NOMO-1 (cell line): ENCODE measurements at regions not wholly inside any gene's neighbourhood (a gene's known extent, or its start where the extent isn't known, plus 50 kb on each side); places are given as distances from the start of the nearest gene placed in this dataset.

Experiments
- DNase-seq, 2 experiments: peaks; one replicate each; lab custom pipeline; 2025; ENCODE audit not compliant: unreplicated experiment in 2 of 2; lab: John Stamatoyannopoulos, UW

GRCh38 chr1:218852527-218852926 lies 321.2 kb upstream of the LYPLAL1 start:
- no peak for DNase-seq

DNA sequence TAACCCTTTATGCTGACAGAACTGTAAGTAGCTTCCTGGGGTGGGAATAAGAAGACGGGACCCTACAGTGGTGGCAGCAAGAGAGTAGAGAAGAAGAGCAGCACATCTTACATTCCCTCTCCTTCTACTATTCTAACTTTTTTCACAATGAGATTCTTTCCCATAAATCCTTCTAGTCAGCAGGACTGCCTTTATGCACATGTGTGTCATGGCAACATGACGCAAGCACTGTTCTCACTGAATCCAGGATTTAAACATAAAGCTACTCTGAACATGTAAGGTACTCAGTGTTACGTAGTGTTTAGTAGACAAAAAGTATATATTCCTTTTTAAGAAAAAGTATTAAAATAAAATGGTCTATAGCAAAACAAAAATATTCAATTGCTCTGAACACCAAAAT lies 309.7 kb upstream of the LYPLAL1 start:
- DNase-seq = no peak

DNA sequence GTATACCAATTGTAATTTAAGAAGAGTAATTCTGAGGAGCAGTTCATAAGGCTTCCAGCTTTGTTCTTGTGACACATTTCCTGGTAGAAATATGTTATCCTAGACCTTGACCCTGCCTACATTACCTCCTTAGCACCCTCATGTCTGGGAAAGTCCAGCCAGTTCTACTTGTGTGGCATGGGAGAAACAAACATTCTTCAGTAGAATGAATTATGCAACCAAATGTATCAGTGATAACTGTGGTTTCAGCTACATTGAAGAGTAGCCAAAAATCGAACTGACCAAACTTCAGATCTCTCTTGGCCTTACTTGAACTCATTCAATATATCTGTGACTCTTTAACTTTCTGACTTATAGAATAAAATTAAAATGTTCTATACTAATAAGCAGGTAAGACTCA lies 308.1 kb upstream of the LYPLAL1 start:
- DNase-seq = no peak

GRCh38 chr1:218866507-218866906 lies 307.2 kb upstream of the LYPLAL1 start:
- no peak for DNase-seq

- DNase-seq = no peak
Observed at GRCh38 chr1:218867066-218867465, 306.6 kb upstream of the LYPLAL1 start.

GRCh38 chr1:218867941-218868626 lies 305.6 kb upstream of the LYPLAL1 start:
- no peak for DNase-seq

DNA sequence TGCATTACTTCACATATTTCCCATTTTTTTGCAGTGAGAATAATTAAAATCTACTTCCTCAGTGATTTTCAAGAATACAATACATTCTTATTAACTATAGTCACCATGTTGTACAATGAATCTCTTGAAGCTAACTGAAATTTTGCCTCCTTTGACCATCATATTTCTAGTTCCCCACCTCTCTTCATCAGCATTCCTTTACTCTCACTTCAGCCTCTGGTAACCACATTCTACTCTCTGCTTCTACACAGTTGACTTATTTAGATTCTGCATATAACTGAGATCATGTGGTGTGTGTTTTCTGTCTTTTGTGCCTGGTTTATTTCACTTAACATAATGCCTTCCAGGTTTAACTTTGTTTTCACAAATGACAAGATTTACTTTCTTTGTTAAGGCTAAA lies 304.4 kb upstream of the LYPLAL1 start:
- no peak for DNase-seq

DNA sequence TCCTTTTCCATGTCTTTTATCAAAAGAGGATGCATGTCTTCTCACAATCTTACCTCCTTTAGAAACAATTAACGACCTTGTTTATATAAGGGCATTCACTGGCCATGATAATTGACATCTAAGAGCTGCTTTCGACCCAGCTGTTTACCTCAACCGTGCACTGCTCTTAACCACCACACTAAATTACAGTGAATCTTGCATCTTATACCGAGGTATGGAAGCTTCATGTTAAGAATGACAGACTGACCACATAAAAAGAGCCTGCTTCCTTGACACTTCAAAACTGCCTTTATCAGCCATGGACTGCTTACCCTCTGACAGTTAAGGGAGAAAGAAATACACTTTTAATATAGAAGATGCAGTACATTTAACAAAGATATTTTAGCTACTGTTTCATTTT lies 301.7 kb upstream of the LYPLAL1 start:
- DNase-seq = no peak

DNA sequence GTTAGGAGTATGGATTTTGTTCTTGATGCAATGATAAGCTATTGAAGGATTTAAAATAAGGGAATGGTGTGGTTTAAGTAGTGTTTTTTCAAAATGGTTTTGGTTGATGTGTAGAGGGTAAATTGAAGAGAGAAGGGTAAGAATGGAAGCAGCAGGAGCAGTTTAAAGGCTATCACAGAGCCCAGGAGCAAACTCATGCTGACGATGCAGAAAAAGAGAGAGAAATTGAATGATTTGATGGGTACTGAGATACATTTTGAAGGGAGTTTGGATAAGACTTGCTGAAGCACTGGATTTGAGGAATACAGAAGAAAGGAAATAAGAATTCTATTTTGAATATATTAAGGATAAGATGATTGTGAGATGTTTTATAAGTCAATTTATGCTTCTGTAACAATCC lies 300.8 kb upstream of the LYPLAL1 start:
- DNase-seq = no peak

DNA sequence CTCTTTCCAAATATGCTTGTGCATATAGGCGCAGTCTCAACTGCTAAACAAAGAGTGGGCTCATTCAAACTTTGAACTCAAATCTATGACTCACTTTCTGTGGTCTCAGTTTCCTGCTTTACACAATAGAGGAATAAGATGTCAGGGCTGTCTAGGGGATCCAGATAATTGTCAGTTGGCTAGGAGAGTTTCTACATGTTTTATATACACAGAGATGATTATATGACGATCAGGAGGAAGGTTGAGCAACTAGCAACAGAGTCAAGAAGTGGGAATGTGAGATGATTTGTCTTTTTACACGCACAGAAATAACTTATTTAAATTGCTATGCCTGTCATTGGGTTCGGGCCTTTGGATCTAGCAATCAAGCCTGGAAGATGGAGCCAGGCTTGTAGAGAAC lies 299.4 kb upstream of the LYPLAL1 start:
- DNase-seq = peak; percentile 87 to 99

- no peak for DNase-seq
Observed at GRCh38 chr1:218874801-218875400, 298.8 kb upstream of the LYPLAL1 start.

- DNase-seq = peak in 1 of 2 experiments; percentile 3
Observed at GRCh38 chr1:218878369-218878768, 295.3 kb upstream of the LYPLAL1 start.

GRCh38 chr1:218880484-218881060 lies 293.1 kb upstream of the LYPLAL1 start:
- DNase-seq = no peak

- DNase-seq = no peak
Observed at GRCh38 chr1:218882454-218882853, 291.2 kb upstream of the LYPLAL1 start.

- no peak for DNase-seq
Observed at GRCh38 chr1:218886101-218886871, 287.4 kb upstream of the LYPLAL1 start.

GRCh38 chr1:218887141-218887925 lies 286.3 kb upstream of the LYPLAL1 start:
- DNase-seq = no peak

DNA sequence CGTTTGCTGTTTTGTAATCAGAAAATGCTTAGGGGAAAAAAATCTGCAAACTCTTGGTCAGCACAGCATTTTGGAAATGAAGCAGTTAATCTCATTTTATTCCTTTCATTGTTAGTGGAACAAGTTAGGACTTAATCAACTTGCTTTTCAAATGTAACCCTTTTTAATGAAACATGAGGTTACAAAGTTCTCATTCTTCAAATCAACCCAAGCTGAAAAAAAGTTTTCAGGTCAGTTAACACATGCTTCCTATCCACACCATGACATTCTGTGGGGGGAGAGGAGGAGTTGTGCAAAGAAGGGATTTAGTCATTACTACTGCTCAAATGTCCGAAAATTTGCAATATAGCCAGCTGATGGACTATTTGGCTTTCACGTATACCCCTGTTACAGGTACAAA lies 283.2 kb upstream of the LYPLAL1 start:
- no peak for DNase-seq

DNA sequence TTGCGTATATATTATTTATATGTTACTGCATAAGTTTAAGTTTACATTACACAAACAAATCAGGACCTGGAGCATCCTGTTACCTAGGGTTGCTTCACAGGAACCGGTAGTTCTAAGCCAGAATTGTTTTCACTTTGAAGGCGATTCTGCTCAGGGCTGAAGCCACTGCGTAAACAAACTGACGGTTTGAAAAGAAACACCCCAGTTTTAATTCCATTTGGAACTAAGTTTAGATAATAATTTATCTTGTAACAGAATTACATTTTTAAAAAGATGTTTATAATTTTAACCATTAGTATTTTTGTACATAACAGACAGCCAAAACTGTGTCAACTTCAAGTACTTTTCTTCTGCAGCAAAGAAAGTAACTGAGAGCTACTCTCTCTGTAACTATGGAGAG lies 282.1 kb upstream of the LYPLAL1 start:
- no peak for DNase-seq

- DNase-seq = no peak
Observed at GRCh38 chr1:218895064-218895587, 278.6 kb upstream of the LYPLAL1 start.

- no peak for DNase-seq
Observed at GRCh38 chr1:218896202-218896601, 277.5 kb upstream of the LYPLAL1 start.

- no peak for DNase-seq
Observed at GRCh38 chr1:218898921-218899320, 274.8 kb upstream of the LYPLAL1 start.
